Naive thymus-derived CD8-positive, alpha-beta T cell (primary cell): ENCODE measurements at regions not wholly inside any gene's neighbourhood (a gene's known extent, or its start where the extent isn't known, plus 50 kb on each side); places are given as distances from the start of the nearest gene placed in this dataset.
"Not testable (repeated sequence)": the region's sequence is repeated elsewhere in the genome, so short reads cannot be mapped to it uniquely, and the experiment has no call there.

Source experiments
- ATAC-seq, 2 donors: fragments of 150-1000 bp; cut with Tn5 transposase in 1 of 2; sonication (Bioruptor Pico), chemical (Tn5 transposase) in 1 of 2; 1 replicate in 1 of 2; 2 replicates in 1 of 2; pipeline ENCODE4 v1.10.0; 2021; ENCODE audit warnings: mild to moderate bottlenecking in 2 of 2, moderate library complexity in 2 of 2
- POLR2A ChIA-PET: fragments of 350-600 bp; sonication (Branson Sonifier 250); formaldehyde crosslinking; loops from one replicate; lab custom pipeline; 2021; ENCODE audit warnings: antibody characterized with exemption; lab: Charles Lee
- DNase-seq, 10 donors: peaks; one replicate each; pipeline versions ENCODE4 v3.0.0 to v3.0.0-alpha.2; 2020 to 2022
- H3K27ac Mint-ChIP-seq, 10 donors: one replicate each; pipeline ENCODE4 v1.8.0; 2020 to 2022; ENCODE audit warnings: mild to moderate bottlenecking in 10 of 10, mixed read lengths in 10 of 10, moderate library complexity in 4 of 10, inconsistent platforms in 1 of 10
- H3K27me3 Mint-ChIP-seq, 5 donors: one replicate each; pipeline ENCODE4 v1.8.0; 2021 to 2022; ENCODE audit warnings: mixed read lengths in 5 of 5
- H3K36me3 Mint-ChIP-seq, 3 donors: one replicate each; pipeline ENCODE4 v1.8.0; 2020 to 2022; ENCODE audit warnings: mixed read lengths in 3 of 3, mild to moderate bottlenecking in 2 of 3, inconsistent platforms in 1 of 3
- H3K4me1 Mint-ChIP-seq, 4 donors: one replicate each; pipeline ENCODE4 v1.8.0; 2021 to 2022; ENCODE audit warnings: mixed read lengths in 4 of 4
- H3K4me3 Mint-ChIP-seq, 10 donors: one replicate each; pipeline ENCODE4 v1.8.0; 2020 to 2022; ENCODE audit warnings: mild to moderate bottlenecking in 10 of 10, mixed read lengths in 10 of 10, moderate library complexity in 6 of 10, inconsistent platforms in 1 of 10
- H3K9me3 Mint-ChIP-seq, 9 donors: one replicate each; pipeline ENCODE4 v1.8.0; 2020 to 2022; ENCODE audit warnings: mixed read lengths in 9 of 9, mild to moderate bottlenecking in 3 of 9, inconsistent platforms in 1 of 9, moderate library complexity in 1 of 9

GRCh38 chr9:11686733-11687132 lies 1006.5 kb upstream of the TYRP1 start:
- Mint-ChIP-seq H3K4me1 (no peaks in the 10 kb centered on the region), H3K27ac (no peak overlapping the region), H3K9me3 (peaks cover 4 to 50% (median 13%) of the 10 kb centered on the region in 9 donors), H3K4me3 (no peak overlapping the region), H3K27me3 (no peaks in the 10 kb centered on the region), H3K36me3 (peaks cover 0 to 5% (median 0%) of the 10 kb centered on the region in 3 donors)
- ATAC-seq (no peak), DNase-seq (no peak)
- POLR2A ChIA-PET, result no interaction called here

GRCh38 chr9:11697126-11697525 lies 996.1 kb upstream of the TYRP1 start:
- no peak for ATAC-seq
- POLR2A ChIA-PET, result no interaction called here
- peaks cover 0 to 5% (median 0%) of the 10 kb centered on the region in 3 donors for H3K36me3 Mint-ChIP-seq
- no peak overlapping the region for H3K4me3 Mint-ChIP-seq
- DNase-seq, result no peak
- peaks cover 2 to 20% (median 11%) of the 10 kb centered on the region in 9 donors for H3K9me3 Mint-ChIP-seq
- H3K27ac Mint-ChIP-seq, result no peak overlapping the region
- H3K27me3 Mint-ChIP-seq, result no peaks in the 10 kb centered on the region
- no peaks in the 10 kb centered on the region for H3K4me1 Mint-ChIP-seq

GRCh38 chr9:11701706-11702105 lies 991.5 kb upstream of the TYRP1 start:
- peaks cover 0 to 5% (median 0%) of the 10 kb centered on the region in 3 donors for H3K36me3 Mint-ChIP-seq
- no peak overlapping the region for H3K27ac Mint-ChIP-seq
- no peaks in the 10 kb centered on the region for H3K27me3 Mint-ChIP-seq
- no peak for ATAC-seq
- POLR2A ChIA-PET, result no interaction called here
- no peak overlapping the region for H3K4me3 Mint-ChIP-seq
- H3K9me3 Mint-ChIP-seq, result peaks cover 2 to 36% (median 8%) of the 10 kb centered on the region in 9 donors
- H3K4me1 Mint-ChIP-seq, result no peaks in the 10 kb centered on the region
- DNase-seq, result no peak

- no peak overlapping the region for H3K27ac Mint-ChIP-seq
Observed at GRCh38 chr9:11702548-11702947, 990.6 kb upstream of the TYRP1 start.

GRCh38 chr9:11704198-11704597 lies 989.0 kb upstream of the TYRP1 start:
- POLR2A ChIA-PET, H3K4me3 Mint-ChIP-seq, H3K27ac Mint-ChIP-seq, DNase-seq, ATAC-seq, H3K36me3 Mint-ChIP-seq, H3K4me1 Mint-ChIP-seq, H3K27me3 Mint-ChIP-seq: not testable (repeated sequence)
- peaks cover 0 to 49% (median 8%) of the 10 kb centered on the region in 9 donors for H3K9me3 Mint-ChIP-seq

More at GRCh38 chr9:11702548-11702947, 990.6 kb upstream of the TYRP1 start:
- no peaks in the 10 kb centered on the region for H3K27me3 Mint-ChIP-seq
- ATAC-seq, result no peak
- no peaks in the 10 kb centered on the region for H3K36me3 Mint-ChIP-seq
- DNase-seq, result no peak
- POLR2A ChIA-PET, result no interaction called here
- H3K4me1 Mint-ChIP-seq, result no peaks in the 10 kb centered on the region
- peaks cover 0 to 42% (median 8%) of the 10 kb centered on the region in 9 donors for H3K9me3 Mint-ChIP-seq
- no peak overlapping the region for H3K4me3 Mint-ChIP-seq

- Mint-ChIP-seq H3K36me3 (no peaks in the 10 kb centered on the region), H3K27me3 (no peaks in the 10 kb centered on the region), H3K4me1 (no peaks in the 10 kb centered on the region), H3K27ac (no peak overlapping the region), H3K9me3 (peaks cover 0 to 59% (median 13%) of the 10 kb centered on the region in 9 donors), H3K4me3 (no peak overlapping the region)
- DNase-seq, result no peak
- POLR2A ChIA-PET, result no interaction called here
- ATAC-seq, result no peak
Observed at GRCh38 chr9:11708899-11709298, 984.3 kb upstream of the TYRP1 start.

GRCh38 chr9:11709567-11709966 lies 983.6 kb upstream of the TYRP1 start:
- H3K4me3 Mint-ChIP-seq, result no peak overlapping the region
- no peak for DNase-seq
- H3K27ac Mint-ChIP-seq, result no peak overlapping the region
- H3K9me3 Mint-ChIP-seq, result peaks cover 0 to 55% (median 13%) of the 10 kb centered on the region in 9 donors
- H3K27me3 Mint-ChIP-seq, result no peaks in the 10 kb centered on the region
- POLR2A ChIA-PET, result no interaction called here
- no peaks in the 10 kb centered on the region for H3K36me3 Mint-ChIP-seq
- no peaks in the 10 kb centered on the region for H3K4me1 Mint-ChIP-seq
- no peak for ATAC-seq

GRCh38 chr9:11713077-11713476 lies 980.1 kb upstream of the TYRP1 start:
- no peaks in the 10 kb centered on the region for H3K36me3 Mint-ChIP-seq
- H3K27ac Mint-ChIP-seq, result no peak overlapping the region
- POLR2A ChIA-PET, result no interaction called here
- no peaks in the 10 kb centered on the region for H3K4me1 Mint-ChIP-seq
- DNase-seq (no peak), ATAC-seq (no peak)
- H3K9me3 Mint-ChIP-seq, result peaks cover 6 to 55% (median 9%) of the 10 kb centered on the region in 9 donors
- no peak overlapping the region for H3K4me3 Mint-ChIP-seq
- no peaks in the 10 kb centered on the region for H3K27me3 Mint-ChIP-seq

- H3K9me3 Mint-ChIP-seq, result peaks cover 9 to 43% (median 19%) of the 10 kb centered on the region in 9 donors
- POLR2A ChIA-PET, result no interaction called here
- peaks cover 0 to 5% (median 0%) of the 10 kb centered on the region in 3 donors for H3K36me3 Mint-ChIP-seq
- H3K4me3 Mint-ChIP-seq, result no peak overlapping the region
- H3K27me3 Mint-ChIP-seq, result no peaks in the 10 kb centered on the region
- DNase-seq (no peak), ATAC-seq (no peak)
- no peaks in the 10 kb centered on the region for H3K4me1 Mint-ChIP-seq
- no peak overlapping the region for H3K27ac Mint-ChIP-seq
Observed at GRCh38 chr9:11722957-11723356, 970.2 kb upstream of the TYRP1 start.

- peaks cover 7 to 48% (median 18%) of the 10 kb centered on the region in 9 donors for H3K9me3 Mint-ChIP-seq
- no peak overlapping the region for H3K4me3 Mint-ChIP-seq
- peaks cover 0 to 5% (median 0%) of the 10 kb centered on the region in 3 donors for H3K36me3 Mint-ChIP-seq
- H3K27me3 Mint-ChIP-seq, result no peaks in the 10 kb centered on the region
- no peak for DNase-seq
- POLR2A ChIA-PET, result no interaction called here
- H3K27ac Mint-ChIP-seq, result no peak overlapping the region
- ATAC-seq, result no peak
- no peaks in the 10 kb centered on the region for H3K4me1 Mint-ChIP-seq
Observed at GRCh38 chr9:11726659-11727058, 966.5 kb upstream of the TYRP1 start.

- Mint-ChIP-seq H3K27me3 (no peaks in the 10 kb centered on the region), H3K36me3 (peaks cover 0 to 7% (median 0%) of the 10 kb centered on the region in 3 donors), H3K9me3 (peaks cover 9 to 39% (median 22%) of the 10 kb centered on the region in 9 donors), H3K4me1 (no peaks in the 10 kb centered on the region), H3K27ac (no peak overlapping the region), H3K4me3 (no peak overlapping the region)
- DNase-seq (no peak), ATAC-seq (no peak)
- POLR2A ChIA-PET, result no interaction called here
Observed at GRCh38 chr9:11735391-11735790, 957.8 kb upstream of the TYRP1 start.

GRCh38 chr9:11742471-11742870 lies 950.7 kb upstream of the TYRP1 start:
- H3K4me1 Mint-ChIP-seq, result no peaks in the 10 kb centered on the region
- peaks cover 0 to 7% (median 0%) of the 10 kb centered on the region in 3 donors for H3K36me3 Mint-ChIP-seq
- no peak for DNase-seq
- peak overlapping the region in 1 of 10 donors; percentile 25 for H3K27ac Mint-ChIP-seq
- H3K4me3 Mint-ChIP-seq, result no peak overlapping the region
- POLR2A ChIA-PET, result no interaction called here
- peaks cover 0 to 46% (median 13%) of the 10 kb centered on the region in 9 donors for H3K9me3 Mint-ChIP-seq
- H3K27me3 Mint-ChIP-seq, result no peaks in the 10 kb centered on the region
- no peak for ATAC-seq

GRCh38 chr9:11743356-11743755 lies 949.8 kb upstream of the TYRP1 start:
- DNase-seq, result no peak
- Mint-ChIP-seq H3K4me3 (no peak overlapping the region), H3K27me3 (no peaks in the 10 kb centered on the region), H3K27ac (no peak overlapping the region), H3K4me1 (no peaks in the 10 kb centered on the region), H3K36me3 (peaks cover 0 to 7% (median 0%) of the 10 kb centered on the region in 3 donors), H3K9me3 (peaks cover 0 to 46% (median 10%) of the 10 kb centered on the region in 9 donors)
- ATAC-seq, result no peak
- POLR2A ChIA-PET, result no interaction called here

- Mint-ChIP-seq H3K4me3 (no peak overlapping the region), H3K9me3 (peaks cover 0 to 35% (median 18%) of the 10 kb centered on the region in 9 donors)
- POLR2A ChIA-PET, result no interaction called here
Observed at GRCh38 chr9:11749396-11749795, 943.8 kb upstream of the TYRP1 start.

More at GRCh38 chr9:11749396-11749795, 943.8 kb upstream of the TYRP1 start:
- Mint-ChIP-seq H3K4me1 (no peaks in the 10 kb centered on the region), H3K27me3 (no peaks in the 10 kb centered on the region), H3K36me3 (no peaks in the 10 kb centered on the region), H3K27ac (no peak overlapping the region)
- ATAC-seq (no peak), DNase-seq (no peak)
